ENCODE measurements at regions not wholly inside any gene's neighbourhood (a gene's known extent, or its start where the extent isn't known, plus 50 kb on each side); places are given as distances from the start of the nearest gene placed in this dataset.

DNA sequence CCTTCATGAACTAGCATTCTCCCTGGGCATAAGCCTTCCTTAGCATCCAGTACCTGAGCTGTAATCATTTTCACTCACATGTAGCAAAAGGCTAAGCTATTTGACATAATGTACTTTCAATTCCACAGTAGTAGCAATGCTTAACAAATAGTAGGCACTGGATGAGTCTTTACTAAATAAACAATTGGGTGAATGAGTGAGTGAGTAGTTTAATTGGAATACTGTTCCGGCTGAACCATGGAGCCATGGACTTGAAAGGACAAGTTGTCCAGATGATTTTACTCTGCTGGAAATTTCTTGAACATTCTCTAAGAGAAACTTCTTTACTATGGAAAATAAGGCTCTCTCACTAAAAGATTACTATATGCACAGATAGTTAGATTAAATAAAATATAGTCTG is 159.3 kb downstream of the FAM47B start:
- H4K8ac ChIP-seq (ENCODE audit: low read depth, low read length) = no peak overlapping the region
- no peaks in the 10 kb centered on the region for H3K9me3 ChIP-seq (replicated peaks in 1 of 2; ENCODE audit: control insufficient read depth in 2 of 2, insufficient read depth in 1 of 2, low read depth in 1 of 2, low read length in 2 of 2)
- H3K36me3 ChIP-seq (replicated peaks in 1 of 2; ENCODE audit: control insufficient read depth in 2 of 2, insufficient read depth in 2 of 2, low read length in 2 of 2) = no peaks in the 10 kb centered on the region
- peaks cover 0 to 2% of the 10 kb centered on the region in 2 donors for H3K4me1 ChIP-seq (ENCODE audit: control insufficient read depth in 2 of 2, insufficient read depth in 1 of 2, low read depth in 1 of 2, low read length in 2 of 2)
- WGBS, 2 donors (ENCODE audit: extremely low coverage in 2 of 2, insufficient read length in 2 of 2, insufficient replicate concordance in 1 of 2) = no CpG with 5 or more reads among the region's 1 CpG
- no peak overlapping the region for H3K14ac ChIP-seq (ENCODE audit: low read length)
- no peak overlapping the region for H3K18ac ChIP-seq (ENCODE audit: low read length)
- no peak overlapping the region for H3K4me3 ChIP-seq (ENCODE audit: low read length in 2 of 2)
- H2AFZ ChIP-seq (ENCODE audit: low read length) = no peak overlapping the region
- no peak overlapping the region for H3K4ac ChIP-seq (ENCODE audit: low read length)
- no peak overlapping the region for H2BK5ac ChIP-seq (ENCODE audit: low read length)
- no peak overlapping the region for H3K27ac ChIP-seq (replicated peaks; ENCODE audit: low read length)
- no peaks in the 10 kb centered on the region for H3K27me3 ChIP-seq (ENCODE audit: control insufficient read depth in 3 of 3, insufficient read depth in 3 of 3, low read depth in 1 of 3, low read length in 3 of 3)
- no peaks in the 10 kb centered on the region for H3K79me1 ChIP-seq (ENCODE audit: low read depth, low read length)
- no peak overlapping the region for H2BK120ac ChIP-seq (ENCODE audit: low read depth, low read length)
- no peak overlapping the region for H2BK15ac ChIP-seq (ENCODE audit: low read length)
- H4K91ac ChIP-seq (ENCODE audit: low read depth, low read length, poor library complexity) = no peak overlapping the region
- no peak overlapping the region for H3K9ac ChIP-seq (ENCODE audit: low read depth, low read length, poor library complexity)
- no peak overlapping the region for H3K4me2 ChIP-seq (ENCODE audit: insufficient read depth, low read length, poor library complexity, severe bottlenecking)
- no peak overlapping the region for H2AK5ac ChIP-seq (ENCODE audit: low read depth, low read length)
- no peak overlapping the region for H3K23ac ChIP-seq (ENCODE audit: low read depth, low read length, poor library complexity)
- no peak for DNase-seq (ENCODE audit: low spot score)
- no peak overlapping the region for H2BK12ac ChIP-seq (ENCODE audit: low read length)

DNA sequence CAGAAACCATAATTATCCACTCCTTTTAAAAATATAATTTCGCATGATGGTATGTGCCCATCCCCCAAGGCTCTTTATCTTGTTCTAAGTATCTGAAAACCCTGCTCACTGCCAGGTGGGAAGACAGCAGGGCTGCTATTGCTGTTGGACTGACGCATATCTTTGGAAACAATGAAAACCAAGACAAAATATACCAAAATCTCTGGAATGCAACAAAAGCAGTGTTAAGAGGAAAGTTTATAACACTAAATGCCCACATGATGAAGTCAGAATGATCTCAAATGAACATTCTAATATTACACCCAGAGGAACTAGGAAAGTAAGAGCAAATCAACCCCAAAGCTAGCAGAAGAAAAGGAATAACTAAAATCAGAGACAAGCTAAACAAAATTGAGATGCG is 162.0 kb downstream of the FAM47B start:
- H3K36me3 ChIP-seq (replicated peaks in 1 of 2; ENCODE audit: control insufficient read depth in 2 of 2, insufficient read depth in 2 of 2, low read length in 2 of 2) = no peaks in the 10 kb centered on the region
- no CpG with 5 or more reads among the region's 3 CpGs for WGBS, 2 donors (ENCODE audit: extremely low coverage in 2 of 2, insufficient read length in 2 of 2, insufficient replicate concordance in 1 of 2)
- H4K91ac ChIP-seq (ENCODE audit: low read depth, low read length, poor library complexity) = no peak overlapping the region
- peaks cover 0 to 2% of the 10 kb centered on the region in 2 donors for H3K4me1 ChIP-seq (ENCODE audit: control insufficient read depth in 2 of 2, insufficient read depth in 1 of 2, low read depth in 1 of 2, low read length in 2 of 2)
- no peak overlapping the region for H3K14ac ChIP-seq (ENCODE audit: low read length)
- no peak overlapping the region for H3K23ac ChIP-seq (ENCODE audit: low read depth, low read length, poor library complexity)
- H2BK12ac ChIP-seq (ENCODE audit: low read length) = no peak overlapping the region
- H2AK5ac ChIP-seq (ENCODE audit: low read depth, low read length) = no peak overlapping the region
- H3K9ac ChIP-seq (ENCODE audit: low read depth, low read length, poor library complexity) = no peak overlapping the region
- H3K18ac ChIP-seq (ENCODE audit: low read length) = no peak overlapping the region
- H3K4ac ChIP-seq (ENCODE audit: low read length) = no peak overlapping the region
- H3K9me3 ChIP-seq (replicated peaks in 1 of 2; ENCODE audit: control insufficient read depth in 2 of 2, insufficient read depth in 1 of 2, low read depth in 1 of 2, low read length in 2 of 2) = no peaks in the 10 kb centered on the region
- no peak overlapping the region for H3K4me3 ChIP-seq (ENCODE audit: low read length in 2 of 2)
- no peak overlapping the region for H2BK120ac ChIP-seq (ENCODE audit: low read depth, low read length)
- H2BK15ac ChIP-seq (ENCODE audit: low read length) = no peak overlapping the region
- H2AFZ ChIP-seq (ENCODE audit: low read length) = no peak overlapping the region
- no peaks in the 10 kb centered on the region for H3K79me1 ChIP-seq (ENCODE audit: low read depth, low read length)
- no peak overlapping the region for H2BK5ac ChIP-seq (ENCODE audit: low read length)
- DNase-seq (ENCODE audit: low spot score) = no peak
- no peak overlapping the region for H4K8ac ChIP-seq (ENCODE audit: low read depth, low read length)
- no peak overlapping the region for H3K27ac ChIP-seq (replicated peaks; ENCODE audit: low read length)
- H3K27me3 ChIP-seq (ENCODE audit: control insufficient read depth in 3 of 3, insufficient read depth in 3 of 3, low read depth in 1 of 3, low read length in 3 of 3) = no peaks in the 10 kb centered on the region
- no peak overlapping the region for H3K4me2 ChIP-seq (ENCODE audit: insufficient read depth, low read length, poor library complexity, severe bottlenecking)

- Histone ChIP-seq H2BK120ac (ENCODE audit: low read depth, low read length) (no peak overlapping the region), H3K27ac (replicated peaks; ENCODE audit: low read length) (no peak overlapping the region), H2BK5ac (ENCODE audit: low read length) (no peak overlapping the region), H3K23ac (ENCODE audit: low read depth, low read length, poor library complexity) (no peak overlapping the region), H3K14ac (ENCODE audit: low read length) (no peak overlapping the region), H3K27me3 (ENCODE audit: control insufficient read depth in 3 of 3, insufficient read depth in 3 of 3, low read depth in 1 of 3, low read length in 3 of 3) (no peaks in the 10 kb centered on the region), H3K4me3 (ENCODE audit: low read length in 2 of 2) (no peak overlapping the region), H3K9ac (ENCODE audit: low read depth, low read length, poor library complexity) (no peak overlapping the region), H2BK15ac (ENCODE audit: low read length) (no peak overlapping the region), H2AK5ac (ENCODE audit: low read depth, low read length) (no peak overlapping the region), H3K4ac (ENCODE audit: low read length) (no peak overlapping the region), H2BK12ac (ENCODE audit: low read length) (no peak overlapping the region), H3K4me1 (ENCODE audit: control insufficient read depth in 2 of 2, insufficient read depth in 1 of 2, low read depth in 1 of 2, low read length in 2 of 2) (no peaks in the 10 kb centered on the region), H4K8ac (ENCODE audit: low read depth, low read length) (no peak overlapping the region), H3K79me1 (ENCODE audit: low read depth, low read length) (no peaks in the 10 kb centered on the region), H3K36me3 (replicated peaks in 1 of 2; ENCODE audit: control insufficient read depth in 2 of 2, insufficient read depth in 2 of 2, low read length in 2 of 2) (no peaks in the 10 kb centered on the region), H4K91ac (ENCODE audit: low read depth, low read length, poor library complexity) (no peak overlapping the region), H2AFZ (ENCODE audit: low read length) (no peak overlapping the region), H3K9me3 (replicated peaks in 1 of 2; ENCODE audit: control insufficient read depth in 2 of 2, insufficient read depth in 1 of 2, low read depth in 1 of 2, low read length in 2 of 2) (no peaks in the 10 kb centered on the region), H3K4me2 (ENCODE audit: insufficient read depth, low read length, poor library complexity, severe bottlenecking) (no peak overlapping the region), H3K18ac (ENCODE audit: low read length) (no peak overlapping the region)
- WGBS, 2 donors (ENCODE audit: extremely low coverage in 2 of 2, insufficient read length in 2 of 2, insufficient replicate concordance in 1 of 2) = no CpG with 5 or more reads among the region's 1 CpG
- DNase-seq (ENCODE audit: low spot score) = no peak
Measured at GRCh38 chrX:35115205-35115604, 172.6 kb downstream of the FAM47B start.

DNA sequence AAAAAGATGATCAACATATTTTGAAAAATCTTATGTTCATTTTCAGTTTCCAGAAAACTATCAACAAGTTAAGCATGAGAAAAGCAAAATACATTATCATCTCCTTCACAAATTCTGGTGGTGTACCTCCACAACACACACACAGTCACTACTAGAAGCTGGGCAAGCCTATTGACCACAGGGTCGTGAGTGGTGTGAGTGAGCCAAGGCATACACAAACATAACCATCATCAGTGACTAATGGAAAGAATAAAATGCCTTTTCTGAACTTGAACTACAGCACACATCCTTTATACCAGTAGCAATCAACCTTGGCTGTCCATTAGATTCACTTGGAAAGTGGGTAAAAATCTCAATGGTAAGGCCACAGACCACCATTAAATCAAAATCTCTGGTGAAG is 180.2 kb downstream of the FAM47B start:
- H3K27me3 ChIP-seq (ENCODE audit: control insufficient read depth in 3 of 3, insufficient read depth in 3 of 3, low read depth in 1 of 3, low read length in 3 of 3) = no peaks in the 10 kb centered on the region
- H3K4me2 ChIP-seq (ENCODE audit: insufficient read depth, low read length, poor library complexity, severe bottlenecking) = no peak overlapping the region
- H3K18ac ChIP-seq (ENCODE audit: low read length) = no peak overlapping the region
- H3K4me3 ChIP-seq (ENCODE audit: low read length in 2 of 2) = no peak overlapping the region
- H4K8ac ChIP-seq (ENCODE audit: low read depth, low read length) = no peak overlapping the region
- no peak overlapping the region for H2BK12ac ChIP-seq (ENCODE audit: low read length)
- no peak overlapping the region for H3K9ac ChIP-seq (ENCODE audit: low read depth, low read length, poor library complexity)
- no peaks in the 10 kb centered on the region for H3K4me1 ChIP-seq (ENCODE audit: control insufficient read depth in 2 of 2, insufficient read depth in 1 of 2, low read depth in 1 of 2, low read length in 2 of 2)
- no peak overlapping the region for H2BK120ac ChIP-seq (ENCODE audit: low read depth, low read length)
- H4K91ac ChIP-seq (ENCODE audit: low read depth, low read length, poor library complexity) = no peak overlapping the region
- no peaks in the 10 kb centered on the region for H3K36me3 ChIP-seq (replicated peaks in 1 of 2; ENCODE audit: control insufficient read depth in 2 of 2, insufficient read depth in 2 of 2, low read length in 2 of 2)
- DNase-seq (ENCODE audit: low spot score) = no peak
- H3K23ac ChIP-seq (ENCODE audit: low read depth, low read length, poor library complexity) = no peak overlapping the region
- no peaks in the 10 kb centered on the region for H3K9me3 ChIP-seq (replicated peaks in 1 of 2; ENCODE audit: control insufficient read depth in 2 of 2, insufficient read depth in 1 of 2, low read depth in 1 of 2, low read length in 2 of 2)
- no peak overlapping the region for H2AFZ ChIP-seq (ENCODE audit: low read length)
- H2AK5ac ChIP-seq (ENCODE audit: low read depth, low read length) = no peak overlapping the region
- no peak overlapping the region for H3K27ac ChIP-seq (replicated peaks; ENCODE audit: low read length)
- no CpG with 5 or more reads among the region's 1 CpG for WGBS, 2 donors (ENCODE audit: extremely low coverage in 2 of 2, insufficient read length in 2 of 2, insufficient replicate concordance in 1 of 2)
- no peak overlapping the region for H3K14ac ChIP-seq (ENCODE audit: low read length)
- no peaks in the 10 kb centered on the region for H3K79me1 ChIP-seq (ENCODE audit: low read depth, low read length)
- H3K4ac ChIP-seq (ENCODE audit: low read length) = no peak overlapping the region
- no peak overlapping the region for H2BK15ac ChIP-seq (ENCODE audit: low read length)
- no peak overlapping the region for H2BK5ac ChIP-seq (ENCODE audit: low read length)
